Superior temporal gyrus (tissue), 1 donor: ENCODE measurements at regions not wholly inside any gene's neighbourhood (a gene's known extent, or its start where the extent isn't known, plus 50 kb on each side); places are given as distances from the start of the nearest gene placed in this dataset.

ENCODE experiments used
- DNase-seq: peaks from one replicate; pipeline ENCODE4 v3.0.0-alpha.2; 2016; ENCODE audit errors: extremely low spot score

- DNase-seq, result no peak
Observed at GRCh38 chr5:68928617-68929302, 165.1 kb upstream of the SLC30A5 start.

GRCh38 chr5:68930139-68930538, 163.7 kb upstream of the SLC30A5 start:
- DNase-seq, result no peak

- no peak for DNase-seq
Observed at GRCh38 chr5:68932830-68933434, 160.9 kb upstream of the SLC30A5 start.

GRCh38 chr5:68942169-68942568, 151.6 kb upstream of the SLC30A5 start:
- no peak for DNase-seq

GRCh38 chr5:68946728-68947127, 147.1 kb upstream of the SLC30A5 start:
- no peak for DNase-seq

GRCh38 chr5:68947986-68948385, 145.8 kb upstream of the SLC30A5 start:
- DNase-seq, result no peak

GRCh38 chr5:68949256-68949655, 144.6 kb upstream of the SLC30A5 start:
- DNase-seq, result peak; percentile 69

- DNase-seq, result no peak
Observed at GRCh38 chr5:68949711-68950110, 144.1 kb upstream of the SLC30A5 start.

- DNase-seq, result no peak
Observed at GRCh38 chr5:68950125-68950524, 143.7 kb upstream of the SLC30A5 start.

- no peak for DNase-seq
Observed at GRCh38 chr5:68950930-68951329, 142.9 kb upstream of the SLC30A5 start.

GRCh38 chr5:68953231-68953874, 140.5 kb upstream of the SLC30A5 start:
- DNase-seq, result no peak

- no peak for DNase-seq
Observed at GRCh38 chr5:68953875-68954617, 139.8 kb upstream of the SLC30A5 start.

- no peak for DNase-seq
Observed at GRCh38 chr5:68954618-68954910, 139.2 kb upstream of the SLC30A5 start.

GRCh38 chr5:68957591-68957990, 136.2 kb upstream of the SLC30A5 start:
- no peak for DNase-seq

GRCh38 chr5:68958428-68958827, 135.4 kb upstream of the SLC30A5 start:
- DNase-seq, result no peak

- DNase-seq, result no peak
Observed at GRCh38 chr5:68960456-68960855, 133.4 kb upstream of the SLC30A5 start.

- DNase-seq, result no peak
Observed at GRCh38 chr5:68960961-68961360, 132.9 kb upstream of the SLC30A5 start.

- no peak for DNase-seq
Observed at GRCh38 chr5:68961762-68962161, 132.1 kb upstream of the SLC30A5 start.

- peak; percentile 95 for DNase-seq
Observed at GRCh38 chr5:68962757-68963484, 130.9 kb upstream of the SLC30A5 start.

- no peak for DNase-seq
Observed at GRCh38 chr5:68964679-68965078, 129.1 kb upstream of the SLC30A5 start.

GRCh38 chr5:68965926-68966325, 127.9 kb upstream of the SLC30A5 start:
- no peak for DNase-seq

- DNase-seq, result no peak
Observed at GRCh38 chr5:68966596-68966995, 127.2 kb upstream of the SLC30A5 start.
